ENCODE measurements at regions not wholly inside any gene's neighbourhood (a gene's known extent, or its start where the extent isn't known, plus 50 kb on each side); places are given as distances from the start of the nearest gene placed in this dataset.
"Not testable (repeated sequence)": the region's sequence is repeated elsewhere in the genome, so short reads cannot be mapped to it uniquely, and the experiment has no call there.

- not testable (repeated sequence) for H3K9me3 ChIP-seq (ENCODE audit: low read depth); H3K27ac ChIP-seq; H3K4me3 ChIP-seq; H3K36me3 ChIP-seq; H3K27me3 ChIP-seq; H3K4me1 ChIP-seq (ENCODE audit: low read depth); DNase-seq (ENCODE audit: low read depth in 1 of 2, low spot score in 1 of 2)
Measured at GRCh38 chr12:9473638-9474037, 134.1 kb downstream of the KLRB1 start.

GRCh38 chr12:9471501-9471900 lies 136.2 kb downstream of the KLRB1 start:
- H3K36me3 ChIP-seq; H3K4me3 ChIP-seq; DNase-seq (ENCODE audit: low read depth in 1 of 2, low spot score in 1 of 2); H3K4me1 ChIP-seq (ENCODE audit: low read depth); H3K27ac ChIP-seq; H3K9me3 ChIP-seq (ENCODE audit: low read depth); H3K27me3 ChIP-seq: not testable (repeated sequence)

- not testable (repeated sequence) for H3K27me3 ChIP-seq; DNase-seq (ENCODE audit: low read depth in 1 of 2, low spot score in 1 of 2); H3K4me3 ChIP-seq; H3K36me3 ChIP-seq; H3K27ac ChIP-seq; H3K9me3 ChIP-seq (ENCODE audit: low read depth); H3K4me1 ChIP-seq (ENCODE audit: low read depth)
Measured at GRCh38 chr12:9470367-9470766, 137.3 kb downstream of the KLRB1 start.

- not testable (repeated sequence) for H3K4me3 ChIP-seq; H3K36me3 ChIP-seq; DNase-seq (ENCODE audit: low read depth in 1 of 2, low spot score in 1 of 2); H3K27ac ChIP-seq; H3K4me1 ChIP-seq (ENCODE audit: low read depth); H3K27me3 ChIP-seq; H3K9me3 ChIP-seq (ENCODE audit: low read depth)
Measured at GRCh38 chr12:9469956-9470355, 137.8 kb downstream of the KLRB1 start.

GRCh38 chr12:9469463-9469862 lies 138.3 kb downstream of the KLRB1 start:
- not testable (repeated sequence) for H3K4me3 ChIP-seq; H3K27me3 ChIP-seq; H3K4me1 ChIP-seq (ENCODE audit: low read depth); DNase-seq (ENCODE audit: low read depth in 1 of 2, low spot score in 1 of 2); H3K36me3 ChIP-seq; H3K9me3 ChIP-seq (ENCODE audit: low read depth); H3K27ac ChIP-seq

- peak; percentile 60 for TF ChIP-seq CTCF (IDR thresholded peaks at IDR 0.05; ENCODE audit: low read depth, low read length)
- not testable (repeated sequence) for H3K27ac ChIP-seq; H3K9me3 ChIP-seq (ENCODE audit: low read depth); H3K4me3 ChIP-seq; H3K36me3 ChIP-seq; H3K27me3 ChIP-seq; H3K4me1 ChIP-seq (ENCODE audit: low read depth)
- DNase-seq (ENCODE audit: low read depth in 1 of 2, low spot score in 1 of 2) = peak; percentile 73 to 80
Measured at GRCh38 chr12:9468998-9469397, 138.7 kb downstream of the KLRB1 start.

- H3K4me1 ChIP-seq (ENCODE audit: low read depth); H3K9me3 ChIP-seq (ENCODE audit: low read depth); H3K4me3 ChIP-seq; H3K36me3 ChIP-seq; DNase-seq (ENCODE audit: low read depth in 1 of 2, low spot score in 1 of 2); H3K27ac ChIP-seq; H3K27me3 ChIP-seq: not testable (repeated sequence)
Measured at GRCh38 chr12:9468144-9468543, 139.6 kb downstream of the KLRB1 start.

- TF ChIP-seq CTCF (IDR thresholded peaks at IDR 0.05; ENCODE audit: low read depth, low read length) = no peak
- H3K27ac ChIP-seq = no peak overlapping the region
- no peaks in the 10 kb centered on the region for H3K27me3 ChIP-seq
- DNase-seq (ENCODE audit: low read depth in 1 of 2, low spot score in 1 of 2) = no peak
- no peaks in the 10 kb centered on the region for H3K9me3 ChIP-seq (ENCODE audit: low read depth)
- no peaks in the 10 kb centered on the region for H3K36me3 ChIP-seq
- no peaks in the 10 kb centered on the region for H3K4me1 ChIP-seq (ENCODE audit: low read depth)
- no peak overlapping the region for H3K4me3 ChIP-seq
Measured at GRCh38 chr12:9464408-9464807, 143.3 kb downstream of the KLRB1 start.

- not testable (repeated sequence) for H3K27ac ChIP-seq; H3K27me3 ChIP-seq; H3K4me1 ChIP-seq (ENCODE audit: low read depth); H3K36me3 ChIP-seq; H3K9me3 ChIP-seq (ENCODE audit: low read depth); H3K4me3 ChIP-seq
- DNase-seq (ENCODE audit: low read depth in 1 of 2, low spot score in 1 of 2) = peak in 1 of 2 donors; percentile 83
Measured at GRCh38 chr12:9455516-9455915, 152.2 kb downstream of the KLRB1 start.

GRCh38 chr12:9454021-9454420 lies 153.7 kb downstream of the KLRB1 start:
- not testable (repeated sequence) for H3K27ac ChIP-seq; H3K9me3 ChIP-seq (ENCODE audit: low read depth); H3K36me3 ChIP-seq; H3K27me3 ChIP-seq; DNase-seq (ENCODE audit: low read depth in 1 of 2, low spot score in 1 of 2); H3K4me1 ChIP-seq (ENCODE audit: low read depth); H3K4me3 ChIP-seq

- DNase-seq (ENCODE audit: low read depth in 1 of 2, low spot score in 1 of 2) = not testable (repeated sequence)
Measured at GRCh38 chr12:9450127-9450567, 157.6 kb downstream of the KLRB1 start.

GRCh38 chr12:9449657-9450126 lies 158.0 kb downstream of the KLRB1 start:
- not testable (repeated sequence) for H3K36me3 ChIP-seq; H3K9me3 ChIP-seq (ENCODE audit: low read depth); H3K27ac ChIP-seq; H3K4me1 ChIP-seq (ENCODE audit: low read depth); H3K4me3 ChIP-seq; H3K27me3 ChIP-seq; DNase-seq (ENCODE audit: low read depth in 1 of 2, low spot score in 1 of 2)

More at GRCh38 chr12:9450127-9450567, 157.6 kb downstream of the KLRB1 start:
- not testable (repeated sequence) for H3K9me3 ChIP-seq (ENCODE audit: low read depth); H3K27me3 ChIP-seq; H3K27ac ChIP-seq; H3K4me3 ChIP-seq; H3K4me1 ChIP-seq (ENCODE audit: low read depth); H3K36me3 ChIP-seq

Measured in cardiac muscle cell (in vitro differentiated cells and primary cell).